Peyer's patch (tissue), 4 donors: ENCODE measurements at regions not wholly inside any gene's neighbourhood (a gene's known extent, or its start where the extent isn't known, plus 50 kb on each side); places are given as distances from the start of the nearest gene placed in this dataset.

ENCODE experiments used
- POLR2A ChIP-seq, 2 donors: fragments of 450-650 bp; IDR thresholded peaks; one replicate each; pipeline ENCODE4 v1.5.1; 2017; ENCODE audit warnings: antibody characterized with exemption in 2 of 2, mild to moderate bottlenecking in 2 of 2, moderate library complexity in 2 of 2
- TF ChIP-seq, protein P1 (sequence below), 6 experiments: fragments of 450-650 bp in 4 of 6; fragments of 200-600 bp in 2 of 6; sonication (generic) in 1 of 6; IDR thresholded peaks; one replicate each; pipeline ENCODE4 v1.5.1; 2017 to 2019; ENCODE audit warnings: antibody characterized with exemption in 6 of 6, mild to moderate bottlenecking in 3 of 6, moderate library complexity in 1 of 6

DNA sequence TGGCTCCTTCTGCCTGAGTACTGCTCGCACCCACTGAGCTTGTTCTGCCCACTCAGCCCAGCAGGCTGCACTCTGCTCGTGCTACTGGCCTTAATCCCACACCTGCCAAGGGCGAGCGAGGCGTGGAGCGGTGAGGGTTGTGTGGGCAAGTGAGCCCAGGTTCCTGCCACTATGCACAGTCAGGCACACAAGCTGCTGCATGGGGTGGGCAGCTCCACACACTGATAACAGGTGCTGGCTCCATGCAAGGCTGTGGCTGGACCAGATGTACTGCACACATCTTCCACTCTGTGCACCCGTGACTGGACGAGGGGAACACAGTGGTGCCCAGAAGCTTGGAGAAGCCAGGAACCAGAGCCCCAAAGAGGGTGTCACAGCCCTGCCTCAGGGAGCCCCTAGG is 184.3 kb upstream of the NUDT6 start:
- TF ChIP-seq, protein P1, sequence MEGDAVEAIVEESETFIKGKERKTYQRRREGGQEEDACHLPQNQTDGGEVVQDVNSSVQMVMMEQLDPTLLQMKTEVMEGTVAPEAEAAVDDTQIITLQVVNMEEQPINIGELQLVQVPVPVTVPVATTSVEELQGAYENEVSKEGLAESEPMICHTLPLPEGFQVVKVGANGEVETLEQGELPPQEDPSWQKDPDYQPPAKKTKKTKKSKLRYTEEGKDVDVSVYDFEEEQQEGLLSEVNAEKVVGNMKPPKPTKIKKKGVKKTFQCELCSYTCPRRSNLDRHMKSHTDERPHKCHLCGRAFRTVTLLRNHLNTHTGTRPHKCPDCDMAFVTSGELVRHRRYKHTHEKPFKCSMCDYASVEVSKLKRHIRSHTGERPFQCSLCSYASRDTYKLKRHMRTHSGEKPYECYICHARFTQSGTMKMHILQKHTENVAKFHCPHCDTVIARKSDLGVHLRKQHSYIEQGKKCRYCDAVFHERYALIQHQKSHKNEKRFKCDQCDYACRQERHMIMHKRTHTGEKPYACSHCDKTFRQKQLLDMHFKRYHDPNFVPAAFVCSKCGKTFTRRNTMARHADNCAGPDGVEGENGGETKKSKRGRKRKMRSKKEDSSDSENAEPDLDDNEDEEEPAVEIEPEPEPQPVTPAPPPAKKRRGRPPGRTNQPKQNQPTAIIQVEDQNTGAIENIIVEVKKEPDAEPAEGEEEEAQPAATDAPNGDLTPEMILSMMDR (IDR thresholded peaks at IDR 0.05) = no peak
- no peak for TF ChIP-seq POLR2A (IDR thresholded peaks at IDR 0.05)
